ENCODE measurements at regions not wholly inside any gene's neighbourhood (a gene's known extent, or its start where the extent isn't known, plus 50 kb on each side); places are given as distances from the start of the nearest gene placed in this dataset.

- Histone ChIP-seq H3K27me3 (no peaks in the 10 kb centered on the region), H3K27ac (no peak overlapping the region), H3K4me3 (no peak overlapping the region), H3K9me3 (no peaks in the 10 kb centered on the region), H3K36me3 (no peaks in the 10 kb centered on the region), H3K4me1 (no peaks in the 10 kb centered on the region)
- intact Hi-C loops (cut with DNase I): no loop called here
- TF ChIP-seq CTCF (IDR thresholded peaks at IDR 0.05): no peak
- DNase-seq (no peak), ATAC-seq (no peak)
Observed at GRCh38 chr5:118491351-118491750, 497.0 kb downstream of the DTWD2 start.

GRCh38 chr5:118486647-118487225, 501.6 kb downstream of the DTWD2 start:
- TF ChIP-seq CTCF (IDR thresholded peaks at IDR 0.05): no peak
- Histone ChIP-seq H3K27ac (no peak overlapping the region), H3K4me1 (no peaks in the 10 kb centered on the region), H3K36me3 (no peaks in the 10 kb centered on the region), H3K27me3 (no peaks in the 10 kb centered on the region), H3K9me3 (no peaks in the 10 kb centered on the region), H3K4me3 (no peak overlapping the region)
- ATAC-seq (no peak), DNase-seq (no peak)
- intact Hi-C loops (cut with DNase I): no loop called here

- no peaks in the 10 kb centered on the region for H3K4me1 ChIP-seq
- no peak overlapping the region for H3K27ac ChIP-seq
- no peak for TF ChIP-seq CTCF (IDR thresholded peaks at IDR 0.05)
- H3K9me3 ChIP-seq: no peaks in the 10 kb centered on the region
- DNase-seq (no peak), ATAC-seq (no peak)
- no peak overlapping the region for H3K4me3 ChIP-seq
- intact Hi-C loops (cut with DNase I): no loop called here
- no peaks in the 10 kb centered on the region for H3K36me3 ChIP-seq
- no peaks in the 10 kb centered on the region for H3K27me3 ChIP-seq
Observed at GRCh38 chr5:118479285-118479684, 509.1 kb downstream of the DTWD2 start.

- DNase-seq (no peak), ATAC-seq (no peak)
- H3K27ac ChIP-seq: no peak overlapping the region
- H3K4me3 ChIP-seq: no peak overlapping the region
- intact Hi-C loops (cut with DNase I): no loop called here
- H3K27me3 ChIP-seq: no peaks in the 10 kb centered on the region
- H3K36me3 ChIP-seq: no peaks in the 10 kb centered on the region
- no peak for TF ChIP-seq CTCF (IDR thresholded peaks at IDR 0.05)
- H3K4me1 ChIP-seq: no peaks in the 10 kb centered on the region
- H3K9me3 ChIP-seq: no peaks in the 10 kb centered on the region
Observed at GRCh38 chr5:118478852-118479251, 509.5 kb downstream of the DTWD2 start.

- intact Hi-C loops (cut with DNase I): no loop called here
- no peaks in the 10 kb centered on the region for H3K9me3 ChIP-seq
- ATAC-seq: no peak
- no peak overlapping the region for H3K27ac ChIP-seq
- H3K27me3 ChIP-seq: no peaks in the 10 kb centered on the region
- no peak for DNase-seq
- no peaks in the 10 kb centered on the region for H3K4me1 ChIP-seq
- H3K36me3 ChIP-seq: no peaks in the 10 kb centered on the region
- TF ChIP-seq CTCF (IDR thresholded peaks at IDR 0.05): no peak
- no peak overlapping the region for H3K4me3 ChIP-seq
Observed at GRCh38 chr5:118468085-118468484, 520.3 kb downstream of the DTWD2 start.

- H3K36me3 ChIP-seq: no peaks in the 10 kb centered on the region
- no peak overlapping the region for H3K4me3 ChIP-seq
- TF ChIP-seq CTCF (IDR thresholded peaks at IDR 0.05): no peak
- H3K27me3 ChIP-seq: no peaks in the 10 kb centered on the region
- H3K9me3 ChIP-seq: no peaks in the 10 kb centered on the region
- intact Hi-C loops (cut with DNase I): no loop called here
- DNase-seq: no peak
- H3K4me1 ChIP-seq: no peaks in the 10 kb centered on the region
- ATAC-seq: no peak
- no peak overlapping the region for H3K27ac ChIP-seq
Observed at GRCh38 chr5:118467103-118467502, 521.2 kb downstream of the DTWD2 start.
